K562 (cell line): ENCODE measurements at regions not wholly inside any gene's neighbourhood (a gene's known extent, or its start where the extent isn't known, plus 50 kb on each side); places are given as distances from the start of the nearest gene placed in this dataset.

Experiments
- CBX1 ChIP-seq: sonication (generic); IDR thresholded peaks from 2 replicates; pipeline ENCODE4 v1.6.1; 2016; ENCODE audit warnings: antibody characterized with exemption, low read depth, mild to moderate bottlenecking
- CREB1 ChIP-seq, 2 experiments: sonication (generic) in 1 of 2; formaldehyde crosslinking in 1 of 2; IDR thresholded peaks; 2 replicates each; pipeline versions ENCODE4 v1.6.1 to v1.8.0; 2012 to 2022; ENCODE audit warnings: inconsistent platforms in 1 of 2, mild to moderate bottlenecking in 1 of 2, missing genetic modification reagents in 1 of 2, moderate library complexity in 1 of 2
- FOXP4 ChIP-seq: sonication (generic); formaldehyde crosslinking; IDR thresholded peaks from 2 replicates; pipeline ENCODE4 v1.8.0; 2022; ENCODE audit warnings: mild to moderate bottlenecking, missing genetic modification reagents, borderline replicate concordance
- NR2C1 ChIP-seq, 2 experiments: fragments of 450-650 bp; IDR thresholded peaks; 2 replicates each; pipeline ENCODE4 v1.6.1; 2017; ENCODE audit warnings: mild to moderate bottlenecking in 2 of 2, antibody characterized with exemption in 1 of 2, inconsistent platforms in 1 of 2, missing compliant biosample characterization in 1 of 2, missing genetic modification characterization in 1 of 2
- RFX5 ChIP-seq: IDR thresholded peaks from 2 replicates; pipeline ENCODE4 v1.6.1; 2011; ENCODE audit warnings: low read depth, mild to moderate bottlenecking, improper control_type of control experiment, low read length

- TF ChIP-seq CBX1 (no peak), CREB1 (IDR thresholded peaks at IDR 0.05) (no peak), CREB1 (CRISPR knock-in tag; IDR thresholded peaks at IDR 0.05) (no peak), NR2C1 (IDR thresholded peaks at IDR 0.05) (no peak), NR2C1 (tag; IDR thresholded peaks at IDR 0.05) (no peak), RFX5 (no peak), FOXP4 (CRISPR knock-in tag) (no peak)
Observed at GRCh38 chr2:42881732-42882131, 89.3 kb upstream of the HAAO start.
